ENCODE measurements at regions not wholly inside any gene's neighbourhood (a gene's known extent, or its start where the extent isn't known, plus 50 kb on each side); places are given as distances from the start of the nearest gene placed in this dataset.

- ATAC-seq: no peak
- no peak for TF ChIP-seq CTCF (IDR thresholded peaks at IDR 0.05)
These were observed 301.2 kb downstream of the TGFB2 start for GRCh38 chr1:218646288-218646687.

GRCh38 chr1:218656301-218657037 lies 311.3 kb downstream of the TGFB2 start:
- H3K9me3 Mint-ChIP-seq: peaks cover 2% of the 10 kb centered on the region
- no peaks in the 10 kb centered on the region for H3K4me1 Mint-ChIP-seq (ENCODE audit: low read depth)
- no peak for DNase-seq
- no peak for TF ChIP-seq CTCF (IDR thresholded peaks at IDR 0.05)
- no peak overlapping the region for H3K27ac Mint-ChIP-seq
- no peak overlapping the region for H3K4me3 Mint-ChIP-seq
- H3K36me3 Mint-ChIP-seq (ENCODE audit: low read depth): no peaks in the 10 kb centered on the region
- POLR2A ChIA-PET: no interaction called here
- CTCF ChIA-PET: no interaction called here
- H3K27me3 Mint-ChIP-seq: peaks cover 4% of the 10 kb centered on the region
- ATAC-seq: no peak
- intact Hi-C loops (cut with micrococcal nuclease): no loop called here

More at GRCh38 chr1:218646288-218646687, 301.2 kb downstream of the TGFB2 start:
- intact Hi-C loops (cut with micrococcal nuclease): no loop called here
- H3K4me1 Mint-ChIP-seq (ENCODE audit: low read depth): no peaks in the 10 kb centered on the region
- no peaks in the 10 kb centered on the region for H3K27me3 Mint-ChIP-seq
- no peak overlapping the region for H3K4me3 Mint-ChIP-seq
- CTCF ChIA-PET: no interaction called here
- POLR2A ChIA-PET: no interaction called here
- no peaks in the 10 kb centered on the region for H3K36me3 Mint-ChIP-seq (ENCODE audit: low read depth)
- no peak overlapping the region for H3K27ac Mint-ChIP-seq
- DNase-seq: no peak
- H3K9me3 Mint-ChIP-seq: peaks cover 2% of the 10 kb centered on the region

- Mint-ChIP-seq H3K36me3 (ENCODE audit: low read depth) (no peaks in the 10 kb centered on the region), H3K4me1 (ENCODE audit: low read depth) (no peaks in the 10 kb centered on the region), H3K27me3 (peaks cover 4% of the 10 kb centered on the region), H3K4me3 (no peak overlapping the region), H3K9me3 (no peaks in the 10 kb centered on the region), H3K27ac (no peak overlapping the region)
- no peak for TF ChIP-seq CTCF (IDR thresholded peaks at IDR 0.05)
- POLR2A ChIA-PET: no interaction called here
- intact Hi-C loops (cut with micrococcal nuclease): no loop called here
- CTCF ChIA-PET: no interaction called here
- no peak for DNase-seq
- ATAC-seq: no peak
These were observed 313.1 kb downstream of the TGFB2 start for GRCh38 chr1:218658269-218658668.

GRCh38 chr1:218658899-218659298 lies 313.8 kb downstream of the TGFB2 start:
- no peak for ATAC-seq
- no peak for TF ChIP-seq CTCF (IDR thresholded peaks at IDR 0.05)
- no peak for DNase-seq
- ChIA-PET POLR2A (no interaction called here), CTCF (no interaction called here)
- no peaks in the 10 kb centered on the region for H3K9me3 Mint-ChIP-seq
- no peaks in the 10 kb centered on the region for H3K36me3 Mint-ChIP-seq (ENCODE audit: low read depth)
- no peak overlapping the region for H3K27ac Mint-ChIP-seq
- peaks cover 4% of the 10 kb centered on the region for H3K27me3 Mint-ChIP-seq
- no peaks in the 10 kb centered on the region for H3K4me1 Mint-ChIP-seq (ENCODE audit: low read depth)
- intact Hi-C loops (cut with micrococcal nuclease): no loop called here
- H3K4me3 Mint-ChIP-seq: no peak overlapping the region

- intact Hi-C loops (cut with micrococcal nuclease): no loop called here
- Mint-ChIP-seq H3K9me3 (no peaks in the 10 kb centered on the region), H3K36me3 (ENCODE audit: low read depth) (no peaks in the 10 kb centered on the region), H3K27ac (no peak overlapping the region), H3K4me3 (no peak overlapping the region), H3K4me1 (ENCODE audit: low read depth) (no peaks in the 10 kb centered on the region), H3K27me3 (peaks cover 4% of the 10 kb centered on the region)
- ChIA-PET POLR2A (no interaction called here), CTCF (no interaction called here)
- no peak for TF ChIP-seq CTCF (IDR thresholded peaks at IDR 0.05)
- no peak for DNase-seq
- ATAC-seq: no peak
These were observed 315.0 kb downstream of the TGFB2 start for GRCh38 chr1:218659911-218660677.

Data from activated CD8-positive, alpha-beta T cell treated with anti-CD3 and anti-CD28 coated beads for 36 hours (primary cell).